ENCODE measurements at regions not wholly inside any gene's neighbourhood (a gene's known extent, or its start where the extent isn't known, plus 50 kb on each side); places are given as distances from the start of the nearest gene placed in this dataset.
"Not testable (repeated sequence)": the region's sequence is repeated elsewhere in the genome, so short reads cannot be mapped to it uniquely, and the experiment has no call there.

GRCh38 chr5:1644810-1645571 lies 121.2 kb upstream of the LPCAT1 start (continued):
- TF ChIP-seq ZBTB44 (tag by site-specific recombination; IDR thresholded peaks at IDR 0.05) (peak; percentile 73), YY1 (tag by site-specific recombination; IDR thresholded peaks at IDR 0.05) (0 out of 2 replicates have a peak, but pooled peaks have one; percentile 23), GLIS1 (tag by site-specific recombination; IDR thresholded peaks at IDR 0.05) (peak; percentile 99), KLF17 (tag by site-specific recombination; IDR thresholded peaks at IDR 0.05) (peak; percentile 73), KLF1 (tag by site-specific recombination; IDR thresholded peaks at IDR 0.05) (0 out of 2 replicates have a peak, but pooled peaks have one; percentile 24), ZNF341 (tag by site-specific recombination; IDR thresholded peaks at IDR 0.05; ENCODE audit: low read depth) (no peak), ATF2 (tag by site-specific recombination; IDR thresholded peaks at IDR 0.05; ENCODE audit: low read depth) (no peak), PRDM10 (tag by site-specific recombination; IDR thresholded peaks at IDR 0.05) (peak; percentile 91), ZBTB26 (tag by site-specific recombination; optimal IDR thresholded peaks at IDR 0.05) (peak; percentile 62), ZNF391 (tag by site-specific recombination; IDR thresholded peaks at IDR 0.05; ENCODE audit: borderline replicate concordance, low read depth) (no peak; the same call in 1 of the 2 replicates)

GRCh38 chr5:1644393-1644809 lies 120.6 kb upstream of the LPCAT1 start:
- H3K4me1 ChIP-seq (ENCODE audit: control insufficient read depth, insufficient read depth, low read length); H3K9me3 ChIP-seq (ENCODE audit: control insufficient read depth, insufficient read depth, low read depth, low read length); H3K36me3 ChIP-seq (ENCODE audit: control insufficient read depth in 2 of 2, insufficient read depth in 1 of 2, low read length in 2 of 2); H3K4me3 ChIP-seq (ENCODE audit: low read depth, low read length); H3K27ac ChIP-seq (ENCODE audit: extremely low read depth, low read depth, low read length); POLR2A ChIA-PET: not testable (repeated sequence)
- CTCF ChIA-PET, result interaction anchor here (0.6 to 3.7 kb wide), 43 partner anchors 10 to 710 kb away, joined by 3 to 62 read pairs (median 4); no protein-coding TSS in a partner anchor

Measured in HEK293 (cell line).